Hepatocyte (in vitro differentiated cells): ENCODE measurements at regions not wholly inside any gene's neighbourhood (a gene's known extent, or its start where the extent isn't known, plus 50 kb on each side); places are given as distances from the start of the nearest gene placed in this dataset.

ENCODE experiments used
- DNase-seq: peaks from one replicate; pipeline ENCODE4 v3.0.0-alpha.2; 2016; ENCODE audit warnings: low spot score
- H2AFZ ChIP-seq: fragments of 200-600 bp; sonication (generic); 2 replicates; pipeline ENCODE4 v1.6.0; 2016; ENCODE audit warnings: antibody characterized with exemption, mild to moderate bottlenecking
- H3K27ac ChIP-seq: fragments of 200-600 bp; sonication (generic); 2 replicates; pipeline ENCODE4 v1.5.1; 2016; ENCODE audit warnings: mild to moderate bottlenecking
- H3K27me3 ChIP-seq: fragments of 200-600 bp; sonication (generic); 2 replicates; pipeline ENCODE4 v1.6.1; 2016
- H3K36me3 ChIP-seq: fragments of 200-600 bp; sonication (generic); replicated peaks from 2 replicates; pipeline ENCODE4 v1.5.1; 2016; ENCODE audit warnings: low read depth; ENCODE audit not compliant: insufficient read depth
- H3K4me1 ChIP-seq: fragments of 200-600 bp; sonication (generic); 2 replicates; pipeline ENCODE4 v1.5.1; 2016; ENCODE audit warnings: mild to moderate bottlenecking, moderate library complexity; ENCODE audit not compliant: insufficient read depth
- H3K4me2 ChIP-seq: fragments of 200-600 bp; sonication (generic); 2 replicates; pipeline ENCODE4 v1.6.0; 2016
- H3K4me3 ChIP-seq: fragments of 200-600 bp; sonication (generic); 2 replicates; pipeline ENCODE4 v1.5.1; 2016; ENCODE audit warnings: mild to moderate bottlenecking
- H3K79me2 ChIP-seq: fragments of 200-600 bp; sonication (generic); 2 replicates; pipeline ENCODE4 v1.6.0; 2017; ENCODE audit warnings: mild to moderate bottlenecking
- H3K9me2 ChIP-seq: fragments of 200-600 bp; sonication (generic); replicated peaks from 2 replicates; pipeline ENCODE4 v1.6.0; 2017; ENCODE audit warnings: mild to moderate bottlenecking; ENCODE audit not compliant: insufficient read depth
- H3K9me3 ChIP-seq: fragments of 200-600 bp; sonication (generic); 2 replicates; pipeline ENCODE4 v1.5.1; 2016; ENCODE audit warnings: low read depth, mild to moderate bottlenecking
- H4K20me1 ChIP-seq: fragments of 200-600 bp; sonication (generic); 2 replicates; pipeline ENCODE4 v1.6.0; 2016; ENCODE audit warnings: mild to moderate bottlenecking; ENCODE audit not compliant: insufficient read depth, poor library complexity, severe bottlenecking
- CTCF ChIP-seq: fragments of 200-600 bp; sonication (generic); IDR thresholded peaks from 2 replicates; pipeline ENCODE4 v1.5.1; 2016; ENCODE audit warnings: antibody characterized with exemption, mild to moderate bottlenecking; ENCODE audit not compliant: poor library complexity
- EZH2 ChIP-seq: fragments of 200-600 bp; sonication (generic); IDR thresholded peaks from 2 replicates; pipeline ENCODE4 v1.6.1; 2016; ENCODE audit warnings: antibody characterized with exemption, mild to moderate bottlenecking, borderline replicate concordance
- EZH2phosphoT487 ChIP-seq: fragments of 200-600 bp; sonication (generic); IDR thresholded peaks from one replicate; pipeline ENCODE4 v1.6.1; 2018; ENCODE audit warnings: antibody characterized with exemption, mild to moderate bottlenecking, low read depth, moderate library complexity; ENCODE audit not compliant: unreplicated experiment, severe bottlenecking
- WGBS: methylation state at CpG from one replicate; pipeline ENCODE4 v1.1.6; 2016; ENCODE audit warnings: low lambda C conversion rate; ENCODE audit errors: missing lambda C conversion rate; 5-methylcytosine and 5-hydroxymethylcytosine counted together

GRCh38 chr10:34890939-34891338 is 75.8 kb upstream of the PARD3 start:
- WGBS, result 44% methylated on average over 2 of the region's 2 CpGs
- no peak overlapping the region for H3K27ac ChIP-seq
- H3K9me2 ChIP-seq, result no peaks in the 10 kb centered on the region
- H3K4me2 ChIP-seq, result no peak overlapping the region
- no peaks in the 10 kb centered on the region for H3K79me2 ChIP-seq
- H4K20me1 ChIP-seq, result no peaks in the 10 kb centered on the region
- H3K36me3 ChIP-seq, result no peaks in the 10 kb centered on the region
- TF ChIP-seq CTCF (no peak), EZH2phosphoT487 (no peak), EZH2 (no peak)
- no peaks in the 10 kb centered on the region for H3K9me3 ChIP-seq
- H3K4me3 ChIP-seq, result no peak overlapping the region
- H2AFZ ChIP-seq, result no peak overlapping the region
- no peak for DNase-seq
- no peaks in the 10 kb centered on the region for H3K4me1 ChIP-seq
- H3K27me3 ChIP-seq, result no peaks in the 10 kb centered on the region

- Histone ChIP-seq H3K4me3 (no peak overlapping the region), H3K9me2 (no peaks in the 10 kb centered on the region), H3K9me3 (no peaks in the 10 kb centered on the region), H4K20me1 (no peaks in the 10 kb centered on the region), H3K4me2 (no peak overlapping the region), H3K27me3 (no peaks in the 10 kb centered on the region), H3K79me2 (no peaks in the 10 kb centered on the region), H3K4me1 (no peaks in the 10 kb centered on the region), H3K36me3 (no peaks in the 10 kb centered on the region), H2AFZ (no peak overlapping the region), H3K27ac (no peak overlapping the region)
- DNase-seq, result no peak
- WGBS, result 87% methylated on average over 16 of the region's 16 CpGs
- TF ChIP-seq EZH2 (no peak), CTCF (no peak), EZH2phosphoT487 (no peak)
These were observed 74.1 kb upstream of the PARD3 start for GRCh38 chr10:34889004-34889869.

GRCh38 chr10:34886906-34887642 is 72.0 kb upstream of the PARD3 start:
- H4K20me1 ChIP-seq, result no peaks in the 10 kb centered on the region
- no peaks in the 10 kb centered on the region for H3K79me2 ChIP-seq
- no peaks in the 10 kb centered on the region for H3K4me1 ChIP-seq
- no peaks in the 10 kb centered on the region for H3K27me3 ChIP-seq
- no peak for DNase-seq
- no peak overlapping the region for H3K4me2 ChIP-seq
- no peak overlapping the region for H2AFZ ChIP-seq
- H3K36me3 ChIP-seq, result no peaks in the 10 kb centered on the region
- H3K27ac ChIP-seq, result no peak overlapping the region
- WGBS, result 92% methylated on average over 8 of the region's 8 CpGs
- no peaks in the 10 kb centered on the region for H3K9me2 ChIP-seq
- H3K9me3 ChIP-seq, result no peaks in the 10 kb centered on the region
- H3K4me3 ChIP-seq, result no peak overlapping the region
- TF ChIP-seq EZH2phosphoT487 (no peak), CTCF (no peak), EZH2 (no peak)
